HG03439 (cell line): ENCODE measurements at regions not wholly inside any gene's neighbourhood (a gene's known extent, or its start where the extent isn't known, plus 50 kb on each side); places are given as distances from the start of the nearest gene placed in this dataset.

Experiments
- ATAC-seq: cut with Tn5 transposase; IDR thresholded peaks from one replicate; pipeline ENCODE4 v1.9.1; 2021; ENCODE audit warnings: mild to moderate bottlenecking, moderate library complexity; ENCODE audit not compliant: unreplicated experiment

GRCh38 chr12:78403136-78403535 is 461.4 kb upstream of the SYT1 start:
- no peak for ATAC-seq

DNA sequence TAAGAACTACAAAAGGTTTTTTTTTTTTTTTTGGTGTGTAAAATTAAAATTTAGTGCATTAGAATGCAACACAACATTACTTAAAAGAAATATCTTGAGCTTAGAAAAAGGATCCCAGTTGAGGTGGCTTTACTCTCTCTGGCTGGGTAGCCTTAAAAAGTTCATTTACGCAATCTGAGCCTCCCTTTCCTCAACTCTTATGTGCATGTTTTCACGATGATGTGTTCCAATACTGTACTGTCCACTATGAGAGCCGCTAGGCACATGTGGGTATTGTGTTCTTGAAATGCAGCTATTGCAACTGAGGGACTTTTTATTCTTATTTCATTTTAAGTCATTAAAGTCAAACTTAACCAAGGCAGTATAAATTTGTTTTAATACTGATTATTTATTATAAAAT is 460.9 kb upstream of the SYT1 start:
- ATAC-seq, result no peak

GRCh38 chr12:78406213-78406612 is 458.4 kb upstream of the SYT1 start:
- no peak for ATAC-seq

GRCh38 chr12:78406828-78407227 is 457.7 kb upstream of the SYT1 start:
- peak; percentile 93 for ATAC-seq

DNA sequence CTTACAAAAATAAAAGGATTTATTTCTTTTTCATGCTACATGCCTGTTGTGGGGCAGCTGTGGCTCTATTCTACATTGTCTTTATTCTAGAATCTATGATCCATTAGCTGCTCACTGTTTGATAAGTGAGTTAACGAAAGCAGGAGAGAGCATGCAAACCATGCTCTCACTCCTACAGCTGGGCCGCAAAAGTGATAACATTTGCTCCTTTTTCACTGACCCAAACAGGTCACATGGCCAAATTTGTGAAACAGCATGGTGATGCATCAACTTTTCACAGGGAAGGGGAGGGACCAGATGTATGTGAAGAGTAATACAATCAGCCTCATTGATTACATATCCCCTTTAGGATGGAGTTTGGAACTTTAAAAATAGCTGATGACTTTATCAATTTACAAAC is 456.9 kb upstream of the SYT1 start:
- no peak for ATAC-seq

DNA sequence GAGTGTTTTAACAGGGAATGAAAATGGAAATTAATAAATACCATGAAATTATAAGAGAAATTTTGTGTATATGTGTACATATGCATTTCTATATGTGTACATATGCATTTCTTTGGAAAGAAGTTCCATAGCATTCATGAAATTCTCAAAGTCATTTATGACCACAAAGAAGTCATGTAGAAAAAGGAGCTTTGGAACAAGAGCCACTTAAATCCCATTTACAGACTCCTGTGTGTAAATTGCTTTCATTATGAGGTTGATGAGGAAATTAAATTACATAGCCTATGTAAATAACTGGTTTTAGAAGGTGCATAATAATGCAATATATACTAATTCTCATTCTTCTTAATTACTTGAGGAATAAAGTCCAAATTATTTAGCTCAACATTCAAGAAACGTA is 450.5 kb upstream of the SYT1 start:
- ATAC-seq, result no peak

GRCh38 chr12:78418919-78419318 is 445.7 kb upstream of the SYT1 start:
- ATAC-seq, result no peak

DNA sequence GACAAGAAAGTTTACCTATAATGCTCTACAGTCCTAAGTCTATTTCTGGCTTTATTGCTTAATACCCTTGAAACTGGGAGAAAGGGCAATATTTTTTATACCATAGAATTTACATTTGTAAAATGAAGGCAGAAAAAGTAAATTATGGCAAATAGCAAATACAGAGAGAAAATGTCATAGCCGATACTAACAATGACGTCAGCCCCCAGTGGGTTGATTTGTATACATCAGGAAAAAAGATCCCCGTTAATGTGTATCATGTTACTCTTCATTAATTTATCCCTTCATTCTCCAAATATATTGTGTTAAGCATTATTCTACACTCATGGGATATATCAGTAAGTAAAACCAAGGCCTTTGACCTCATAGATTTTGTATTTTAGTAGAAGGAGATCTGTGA is 445.1 kb upstream of the SYT1 start:
- ATAC-seq, result no peak

- no peak for ATAC-seq
These were observed 443.6 kb upstream of the SYT1 start for GRCh38 chr12:78420991-78421390.

DNA sequence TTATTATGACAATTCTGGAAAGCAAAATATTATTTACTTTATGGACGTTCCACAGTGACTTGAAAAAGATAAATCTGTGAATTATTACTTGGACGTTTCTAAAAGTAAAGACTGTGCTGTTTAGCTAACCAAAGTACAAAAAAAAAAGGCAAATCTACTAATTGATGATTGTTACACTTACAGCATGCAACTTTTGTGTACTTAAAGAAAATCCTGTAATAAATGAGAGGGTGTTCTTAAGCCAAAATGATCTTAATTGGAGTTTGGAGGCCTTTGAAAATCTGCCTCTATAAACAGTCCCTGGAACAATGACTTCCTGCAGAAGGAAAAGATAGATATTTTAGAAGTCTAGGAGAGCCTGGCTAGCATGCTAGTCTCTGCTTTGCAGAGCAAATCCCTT is 434.0 kb upstream of the SYT1 start:
- ATAC-seq, result no peak

DNA sequence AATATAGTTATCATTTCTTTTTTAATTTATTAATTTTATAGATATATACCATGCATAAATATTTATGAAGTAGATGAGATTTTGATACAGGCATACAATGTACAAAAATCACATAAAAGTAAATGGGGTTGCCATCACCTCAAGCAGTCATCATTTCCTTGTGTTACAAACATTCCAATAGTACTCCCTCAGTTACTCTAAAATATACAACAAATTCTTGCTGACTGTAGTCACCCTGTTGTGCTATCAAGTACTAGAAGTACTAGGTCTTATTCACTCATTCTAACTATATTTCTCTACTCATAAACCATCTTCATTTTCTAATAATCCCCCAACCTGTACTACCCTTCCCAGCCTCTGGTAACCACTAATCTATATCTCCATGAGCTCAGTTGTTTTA is 432.6 kb upstream of the SYT1 start:
- no peak for ATAC-seq

- ATAC-seq, result no peak
These were observed 424.9 kb upstream of the SYT1 start for GRCh38 chr12:78439666-78440065.

- ATAC-seq, result no peak
These were observed 422.7 kb upstream of the SYT1 start for GRCh38 chr12:78441737-78442453.

DNA sequence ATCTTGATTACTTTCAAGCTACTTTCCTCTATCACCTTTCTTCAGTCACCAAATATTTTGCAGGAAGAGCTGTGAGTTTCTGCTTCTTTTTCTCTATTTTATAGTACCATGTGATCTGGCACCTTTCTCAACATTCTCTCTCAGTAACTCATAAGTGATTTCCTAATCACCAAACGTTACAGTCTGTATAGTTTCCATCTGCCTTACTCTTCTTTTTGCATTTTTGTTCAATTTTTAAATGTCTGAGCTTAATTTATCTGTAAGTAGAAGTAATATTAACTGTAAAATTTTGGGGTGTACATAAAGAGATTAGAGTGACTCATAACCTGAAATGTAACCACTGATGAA is 422.1 kb upstream of the SYT1 start:
- ATAC-seq, result no peak

GRCh38 chr12:78446555-78446954 is 418.0 kb upstream of the SYT1 start:
- no peak for ATAC-seq

DNA sequence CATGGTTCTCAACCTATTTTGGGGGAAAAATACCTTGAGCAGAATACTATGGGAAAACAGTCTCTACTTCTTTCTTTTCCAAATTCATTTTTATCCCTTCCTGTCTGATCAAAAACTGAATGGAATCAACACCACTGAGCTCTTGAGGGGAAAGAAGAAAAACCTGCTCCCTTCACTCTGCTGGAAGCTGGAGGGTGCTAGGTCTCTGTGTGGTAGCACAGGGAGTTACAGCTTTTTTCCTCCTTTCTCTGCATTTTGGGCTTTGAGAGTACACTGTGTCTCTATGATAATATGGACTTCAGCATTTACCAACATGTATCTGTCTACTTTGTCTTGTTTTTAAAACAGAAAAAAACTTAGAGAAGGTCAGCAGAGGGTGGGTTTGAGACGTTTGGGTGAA is 417.2 kb upstream of the SYT1 start:
- no peak for ATAC-seq

DNA sequence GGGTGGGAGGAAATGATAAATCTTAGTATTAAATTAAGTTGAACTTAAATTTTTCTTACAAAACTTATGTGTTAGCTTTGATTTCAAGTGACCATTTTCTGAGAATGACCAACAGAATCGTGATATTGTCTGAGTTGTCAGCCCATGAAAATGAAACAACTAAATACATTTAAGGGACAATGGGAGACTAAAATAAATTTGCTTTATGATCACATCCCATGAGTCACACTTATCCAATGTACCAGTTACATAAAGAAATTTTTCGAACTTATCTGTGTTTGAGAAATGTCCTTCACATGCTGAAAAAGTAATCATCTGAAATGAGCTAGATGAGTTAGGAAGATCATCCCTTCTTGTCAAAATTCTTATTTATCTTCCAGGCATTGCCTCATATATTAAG is 415.9 kb upstream of the SYT1 start:
- ATAC-seq, result no peak

- ATAC-seq, result no peak
These were observed 408.6 kb upstream of the SYT1 start for GRCh38 chr12:78455991-78456390.

DNA sequence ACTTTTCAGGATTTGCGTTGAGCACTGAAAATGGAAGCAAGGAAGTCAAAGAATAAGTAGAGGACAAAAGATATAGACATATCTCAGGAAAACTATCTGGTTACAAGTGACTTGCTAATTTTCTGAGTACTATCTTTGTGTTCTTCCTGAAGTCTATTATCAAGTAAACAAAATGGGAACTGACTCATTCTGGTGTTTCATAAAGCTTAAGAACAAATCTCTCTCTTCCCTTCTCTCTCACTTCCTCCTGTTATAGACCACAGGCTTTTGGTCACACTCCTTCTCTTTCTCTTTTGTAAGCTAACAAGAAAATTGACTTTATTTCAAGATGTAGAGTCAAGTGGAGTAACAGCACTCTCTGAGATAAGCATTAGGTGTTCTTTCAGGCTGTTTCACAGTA is 406.6 kb upstream of the SYT1 start:
- ATAC-seq, result peak; percentile 100

GRCh38 chr12:78470354-78471195 is 394.0 kb upstream of the SYT1 start:
- ATAC-seq, result peak; percentile 70

DNA sequence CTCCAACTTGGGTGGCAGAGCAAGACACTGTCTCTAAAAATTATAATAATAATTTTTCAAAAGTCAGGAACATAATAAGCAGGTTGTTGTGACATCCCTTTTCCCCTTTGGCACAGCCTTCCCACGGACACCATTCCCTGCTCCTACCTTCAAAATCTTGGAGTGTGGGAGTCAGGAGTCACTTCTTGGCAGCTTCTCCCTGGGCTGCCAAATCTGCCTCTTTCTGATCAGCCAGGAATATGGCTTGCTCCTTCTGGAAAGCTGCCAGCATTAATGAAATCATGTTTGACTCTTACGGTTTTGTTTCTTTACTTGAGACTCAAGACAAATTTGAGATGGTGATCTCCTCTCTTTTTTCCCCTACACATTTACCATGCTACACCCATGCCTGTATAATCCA is 391.4 kb upstream of the SYT1 start:
- ATAC-seq, result no peak

DNA sequence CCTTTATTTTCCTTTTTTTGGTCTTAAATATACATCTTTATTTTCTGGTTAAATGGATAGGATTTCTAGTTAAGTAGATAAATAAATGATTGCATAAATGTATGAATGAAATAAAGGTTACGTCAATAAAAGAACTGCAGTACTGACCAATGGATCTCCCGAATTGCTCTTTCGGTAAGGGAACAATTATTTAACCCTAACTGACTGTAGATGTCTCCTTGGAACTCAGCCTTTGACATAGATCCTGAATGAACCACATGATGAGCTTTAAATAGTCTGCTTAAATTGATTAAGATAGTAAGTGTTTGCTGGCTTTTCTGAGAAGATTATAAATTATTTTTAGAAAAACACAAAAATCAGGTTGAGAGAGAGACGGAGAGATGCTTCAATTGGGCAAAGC is 391.0 kb upstream of the SYT1 start:
- ATAC-seq, result no peak
